ENCODE measurements at regions not wholly inside any gene's neighbourhood (a gene's known extent, or its start where the extent isn't known, plus 50 kb on each side); places are given as distances from the start of the nearest gene placed in this dataset.

DNA sequence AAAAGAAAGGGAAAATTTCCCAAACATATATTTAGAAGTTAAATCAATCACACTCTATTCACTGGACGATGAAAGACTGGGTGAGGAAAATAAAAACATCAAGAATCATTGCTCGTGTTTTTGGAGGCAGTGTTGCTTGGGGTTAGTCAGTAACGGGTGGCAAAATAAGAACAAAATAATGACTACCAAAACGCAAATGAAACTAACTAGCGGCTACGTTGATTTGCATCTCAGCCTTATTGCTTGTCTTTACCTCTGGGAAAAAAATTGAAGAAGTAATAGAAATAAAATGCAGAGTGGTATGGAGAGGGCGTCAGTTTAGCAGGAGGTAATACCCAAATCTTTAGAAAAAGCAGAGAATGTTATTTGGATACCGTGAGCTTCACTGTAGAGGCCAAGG is 86.4 kb upstream of the SORBS2 start:
- Histone ChIP-seq H3K27ac (ENCODE audit: extremely low read depth, low read depth, low read length) (no peak overlapping the region), H3K36me3 (ENCODE audit: control insufficient read depth in 2 of 2, insufficient read depth in 1 of 2, low read length in 2 of 2) (no peaks in the 10 kb centered on the region), H3K9me3 (ENCODE audit: control insufficient read depth, insufficient read depth, low read depth, low read length) (no peaks in the 10 kb centered on the region), H3K4me3 (ENCODE audit: low read depth, low read length) (no peak overlapping the region), H3K4me1 (ENCODE audit: control insufficient read depth, insufficient read depth, low read length) (no peaks in the 10 kb centered on the region)
- CTCF ChIA-PET: no interaction called here
- TF ChIP-seq REST (tag by site-specific recombination; IDR thresholded peaks at IDR 0.05) (no peak), ZNF521 (tag by site-specific recombination; IDR thresholded peaks at IDR 0.05) (no peak), ZNF768 (tag by site-specific recombination; IDR thresholded peaks at IDR 0.05) (no peak), KLF9 (tag by site-specific recombination; IDR thresholded peaks at IDR 0.05; ENCODE audit: low read depth) (no peak), ZSCAN30 (tag by site-specific recombination; IDR thresholded peaks at IDR 0.05) (no peak), ZNF280C (tag by site-specific recombination; IDR thresholded peaks at IDR 0.05) (no peak), ZNF426 (tag by site-specific recombination; IDR thresholded peaks at IDR 0.05) (no peak), ZNF621 (tag by site-specific recombination; IDR thresholded peaks at IDR 0.05) (no peak), EGR2 (tag by site-specific recombination; IDR thresholded peaks at IDR 0.05; ENCODE audit: low read depth) (no peak), ZNF37A (tag by site-specific recombination; IDR thresholded peaks at IDR 0.05) (no peak), ZNF391 (tag by site-specific recombination; IDR thresholded peaks at IDR 0.05; ENCODE audit: borderline replicate concordance, low read depth) (no peak), ZNF211 (tag by site-specific recombination; IDR thresholded peaks at IDR 0.05; ENCODE audit: low read depth) (no peak), ZBTB20 (tag by site-specific recombination; IDR thresholded peaks at IDR 0.05) (no peak), ZNF654 (tag by site-specific recombination; IDR thresholded peaks at IDR 0.05; ENCODE audit: low read depth) (no peak), ZNF501 (tag by site-specific recombination; IDR thresholded peaks at IDR 0.05) (no peak), RBAK (tag by site-specific recombination; IDR thresholded peaks at IDR 0.05) (no peak), ZNF121 (tag by site-specific recombination; IDR thresholded peaks at IDR 0.05) (no peak)
- TF ChIP-seq, protein P1, sequence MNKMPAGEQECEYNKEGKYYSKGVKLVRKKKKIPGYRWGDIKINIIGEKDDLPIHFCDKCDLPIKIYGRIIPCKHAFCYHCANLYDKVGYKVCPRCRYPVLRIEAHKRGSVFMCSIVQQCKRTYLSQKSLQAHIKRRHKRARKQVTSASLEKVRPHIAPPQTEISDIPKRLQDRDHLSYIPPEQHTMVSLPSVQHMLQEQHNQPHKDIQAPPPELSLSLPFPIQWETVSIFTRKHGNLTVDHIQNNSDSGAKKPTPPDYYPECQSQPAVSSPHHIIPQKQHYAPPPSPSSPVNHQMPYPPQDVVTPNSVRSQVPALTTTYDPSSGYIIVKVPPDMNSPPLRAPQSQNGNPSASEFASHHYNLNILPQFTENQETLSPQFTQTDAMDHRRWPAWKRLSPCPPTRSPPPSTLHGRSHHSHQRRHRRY (tag by site-specific recombination; IDR thresholded peaks at IDR 0.05): no peak
- POLR2A ChIA-PET: no interaction called here

DNA sequence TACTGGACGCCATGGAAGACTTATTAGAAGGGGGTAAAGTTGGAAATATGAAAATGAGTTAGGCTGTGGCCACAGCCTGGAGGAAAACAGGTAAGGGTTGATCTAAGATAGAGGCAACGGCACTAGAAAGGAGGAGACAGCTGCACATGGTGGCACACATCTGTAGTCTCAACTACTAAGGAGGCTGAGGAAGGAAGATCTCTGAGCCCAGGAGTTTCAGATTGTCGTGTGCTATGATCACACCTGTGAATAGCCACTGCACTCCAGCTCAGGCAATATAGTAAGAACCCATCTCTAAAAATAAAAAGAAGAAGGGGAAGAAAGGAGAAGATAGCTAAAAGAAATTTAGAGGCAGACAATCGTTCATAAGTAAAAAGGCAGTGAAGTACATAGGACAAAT is 87.8 kb upstream of the SORBS2 start:
- Histone ChIP-seq H3K9me3 (ENCODE audit: control insufficient read depth, insufficient read depth, low read depth, low read length) (no peaks in the 10 kb centered on the region), H3K36me3 (ENCODE audit: control insufficient read depth in 2 of 2, insufficient read depth in 1 of 2, low read length in 2 of 2) (no peaks in the 10 kb centered on the region), H3K4me1 (ENCODE audit: control insufficient read depth, insufficient read depth, low read length) (no peaks in the 10 kb centered on the region), H3K27ac (ENCODE audit: extremely low read depth, low read depth, low read length) (no peak overlapping the region), H3K4me3 (ENCODE audit: low read depth, low read length) (no peak overlapping the region)
- ChIA-PET POLR2A (no interaction called here), CTCF (no interaction called here)
- TF ChIP-seq, protein P2, sequence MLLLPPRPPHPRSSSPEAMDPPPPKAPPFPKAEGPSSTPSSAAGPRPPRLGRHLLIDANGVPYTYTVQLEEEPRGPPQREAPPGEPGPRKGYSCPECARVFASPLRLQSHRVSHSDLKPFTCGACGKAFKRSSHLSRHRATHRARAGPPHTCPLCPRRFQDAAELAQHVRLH (tag by site-specific recombination; IDR thresholded peaks at IDR 0.05): no peak
- TF ChIP-seq ZNF558 (tag by site-specific recombination; IDR thresholded peaks at IDR 0.05) (no peak), ZNF19 (tag by site-specific recombination; IDR thresholded peaks at IDR 0.05; ENCODE audit: low read depth) (no peak), ZNF26 (tag by site-specific recombination; IDR thresholded peaks at IDR 0.05) (no peak), ZNF324 (tag by site-specific recombination; IDR thresholded peaks at IDR 0.05) (no peak), ZBTB10 (tag by site-specific recombination; IDR thresholded peaks at IDR 0.05) (no peak), ZNF600 (tag by site-specific recombination; IDR thresholded peaks at IDR 0.05) (no peak), ZNF335 (tag by site-specific recombination; conservative IDR thresholded peaks at IDR 0.05) (no peak)
